T-helper 2 cell treated with Interferon-gamma antibody and Interleukin-4, amounts not matched to agents 100 ng/mL and 5 ng/mL, for 36 hours (primary cell): ENCODE measurements at regions not wholly inside any gene's neighbourhood (a gene's known extent, or its start where the extent isn't known, plus 50 kb on each side); places are given as distances from the start of the nearest gene placed in this dataset.
"Not testable (repeated sequence)": the region's sequence is repeated elsewhere in the genome, so short reads cannot be mapped to it uniquely, and the experiment has no call there.

Experiments used
- intact Hi-C: fragments of 100-400 bp; cut with micrococcal nuclease; formaldehyde crosslinking; loops from one replicate; pipeline ENCODE4 v1.15.1; 2023

DNA sequence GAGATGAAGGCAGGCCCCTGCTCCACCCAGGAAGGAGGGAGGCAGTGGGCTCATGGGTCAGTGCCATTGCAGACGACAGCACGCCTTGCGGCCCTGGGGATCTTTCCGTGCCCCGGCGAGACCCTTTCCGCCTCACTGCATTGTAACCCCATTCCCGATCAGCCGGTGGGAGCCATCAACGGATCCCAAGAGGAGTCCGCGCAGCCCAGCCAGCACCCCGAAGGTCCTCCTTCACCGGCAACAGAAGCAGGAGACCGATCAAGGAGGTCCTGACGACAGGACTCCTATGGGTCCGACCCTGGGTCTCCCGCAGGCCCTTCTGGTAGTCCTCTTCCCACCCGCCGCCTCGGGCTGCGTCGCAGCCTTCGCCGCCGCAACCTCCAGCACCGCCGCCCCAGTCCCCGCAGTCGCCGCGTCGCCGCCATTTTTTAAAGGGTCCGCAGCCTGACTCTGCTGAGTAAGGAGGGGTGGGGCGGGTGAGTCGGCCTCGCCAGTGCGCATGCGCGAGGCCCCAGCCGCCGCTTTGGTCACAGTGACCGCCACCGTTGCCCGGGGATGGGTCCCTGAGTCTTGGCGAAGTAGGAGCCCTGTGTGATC lies 1417.0 kb upstream of the PCDH10 start:
- intact Hi-C loops = not testable (repeated sequence)

GRCh38 chr4:131734321-131734720 lies 1414.8 kb upstream of the PCDH10 start:
- intact Hi-C loops = not testable (repeated sequence)

DNA sequence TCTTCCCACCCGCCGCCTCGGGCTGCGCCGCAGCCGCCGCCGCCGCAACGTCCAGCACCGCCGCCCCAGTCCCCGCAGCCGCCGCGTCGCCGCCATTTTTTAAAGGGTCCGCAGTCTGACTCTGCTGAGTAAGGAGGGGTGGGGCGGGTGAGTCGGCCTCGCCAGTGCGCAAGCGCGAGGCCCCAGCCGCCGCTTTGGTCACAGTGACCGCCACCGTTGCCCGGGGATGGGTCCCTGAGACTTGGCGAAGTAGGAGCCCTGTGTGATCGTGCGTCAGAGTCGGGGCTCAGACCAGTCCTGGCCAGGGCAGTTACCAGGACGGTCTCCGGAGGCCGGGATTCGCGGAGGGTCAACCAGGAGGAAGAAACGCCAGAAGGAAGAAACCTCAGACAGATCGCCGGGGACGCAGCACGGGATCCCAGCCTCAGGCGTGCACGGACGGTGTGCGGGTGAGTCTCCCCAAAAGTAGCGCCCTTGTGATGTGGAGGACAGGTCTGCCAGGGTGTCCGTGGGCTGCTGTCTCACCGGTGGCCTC lies 1414.2 kb upstream of the PCDH10 start:
- intact Hi-C loops = not testable (repeated sequence)

DNA sequence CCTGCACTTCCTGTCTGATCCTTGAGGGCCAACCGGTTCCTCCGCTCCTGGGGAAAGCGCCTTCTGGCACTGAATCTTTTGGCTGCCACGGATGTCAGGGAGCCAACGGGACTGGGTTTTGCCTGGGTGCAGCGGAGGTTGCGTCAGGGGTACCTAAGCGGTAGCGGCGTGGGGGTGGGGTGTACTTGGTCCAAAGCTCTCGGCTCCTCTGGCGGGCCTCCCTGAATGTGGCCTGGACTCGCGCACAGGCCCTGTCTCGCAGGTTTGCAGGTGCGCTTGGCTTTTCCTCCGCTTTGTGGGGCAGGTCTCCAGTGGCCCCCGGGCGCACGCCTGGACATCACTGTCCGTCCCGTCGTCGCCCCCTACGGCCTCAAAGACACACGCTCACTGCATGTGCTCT lies 1410.1 kb upstream of the PCDH10 start:
- intact Hi-C loops = not testable (repeated sequence)

GRCh38 chr4:131741836-131742235 lies 1407.3 kb upstream of the PCDH10 start:
- intact Hi-C loops = not testable (repeated sequence)

GRCh38 chr4:131742536-131743205 lies 1406.4 kb upstream of the PCDH10 start:
- intact Hi-C loops = not testable (repeated sequence)

- intact Hi-C loops = not testable (repeated sequence)
Observed at GRCh38 chr4:131743348-131743747, 1405.7 kb upstream of the PCDH10 start.

DNA sequence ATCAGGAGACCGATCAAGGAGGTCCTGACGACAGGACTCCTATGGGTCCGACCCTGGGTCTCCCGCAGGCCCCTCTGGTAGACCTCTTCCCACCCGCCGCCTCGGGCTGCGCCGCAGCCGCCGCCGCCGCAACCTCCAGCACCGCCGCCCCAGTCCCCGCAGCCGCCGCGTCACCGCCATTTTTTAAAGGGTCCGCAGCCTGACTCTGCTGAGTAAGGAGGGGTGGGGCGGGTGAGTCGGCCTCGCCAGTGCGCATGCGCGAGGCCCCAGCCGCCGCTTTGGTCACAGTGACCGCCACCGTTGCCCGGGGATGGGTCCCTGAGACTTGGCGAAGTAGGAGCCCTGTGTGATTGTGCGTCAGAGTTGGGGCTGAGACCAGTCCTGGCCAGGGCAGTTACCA lies 1401.9 kb upstream of the PCDH10 start:
- intact Hi-C loops = not testable (repeated sequence)

- intact Hi-C loops = not testable (repeated sequence)
Observed at GRCh38 chr4:131749224-131749623, 1399.9 kb upstream of the PCDH10 start.

DNA sequence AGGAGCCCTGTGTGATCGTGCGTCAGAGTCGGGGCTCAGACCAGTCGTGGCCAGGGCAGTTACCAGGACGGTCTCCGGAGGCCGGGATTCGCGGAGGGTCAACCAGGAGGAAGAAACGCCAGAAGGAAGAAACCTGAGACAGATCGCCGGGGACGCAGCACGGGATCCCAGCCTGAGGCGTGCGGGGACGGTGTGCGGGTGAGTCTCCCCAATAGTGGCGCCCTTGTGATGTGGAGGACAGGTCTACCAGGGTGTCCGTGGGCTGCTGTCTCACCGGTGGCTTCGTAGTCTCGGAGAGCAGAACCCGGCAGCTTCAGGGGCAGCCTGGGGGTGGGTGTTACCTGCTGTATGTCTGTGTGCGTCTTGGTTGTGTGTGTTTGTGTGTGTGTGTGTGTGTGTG lies 1399.1 kb upstream of the PCDH10 start:
- intact Hi-C loops = not testable (repeated sequence)

- intact Hi-C loops = not testable (repeated sequence)
Observed at GRCh38 chr4:131750469-131750868, 1398.6 kb upstream of the PCDH10 start.

GRCh38 chr4:131762234-131762633 lies 1386.9 kb upstream of the PCDH10 start:
- intact Hi-C loops = not testable (repeated sequence)

GRCh38 chr4:131764730-131765129 lies 1384.4 kb upstream of the PCDH10 start:
- intact Hi-C loops = no loop called here

DNA sequence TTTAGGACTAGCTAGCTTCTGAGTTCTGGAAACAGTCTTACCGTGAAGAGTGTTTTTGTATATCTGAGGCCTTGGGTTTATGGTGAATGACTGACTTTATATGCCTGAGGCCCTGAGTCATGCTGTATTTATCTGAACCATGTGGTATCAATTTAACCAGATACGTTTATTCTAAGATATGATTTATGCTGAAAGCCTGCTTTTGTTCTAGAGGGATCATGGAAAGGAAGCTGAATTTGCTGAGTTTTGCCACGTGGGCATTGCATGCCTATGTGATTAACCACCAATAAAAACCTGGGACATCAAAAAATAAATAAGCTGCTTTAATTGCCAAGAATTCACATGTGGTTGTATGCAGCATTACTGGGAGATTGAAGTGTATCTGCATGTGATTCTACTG lies 1374.7 kb upstream of the PCDH10 start:
- intact Hi-C loops = not testable (repeated sequence)

DNA sequence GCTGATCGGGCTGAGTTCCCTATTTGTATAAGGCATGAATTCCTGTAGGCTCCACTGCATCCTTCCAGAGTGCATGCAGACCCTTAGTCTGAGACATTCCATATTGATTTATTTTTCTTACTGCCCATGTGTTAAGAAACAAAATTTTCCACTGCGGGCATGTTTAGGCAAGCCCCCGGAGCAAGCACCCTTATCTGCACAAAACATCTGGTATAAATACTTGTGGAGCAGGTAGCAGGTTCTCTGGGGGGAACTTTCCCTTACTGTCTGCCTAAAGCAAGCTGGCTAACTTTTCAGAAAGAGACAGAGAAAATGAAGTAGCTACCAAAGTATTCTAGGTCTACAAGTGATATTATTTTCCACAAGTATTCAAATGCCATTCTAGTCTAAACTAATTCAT lies 1338.5 kb upstream of the PCDH10 start:
- intact Hi-C loops = not testable (repeated sequence)
